ENCODE measurements at regions not wholly inside any gene's neighbourhood (a gene's known extent, or its start where the extent isn't known, plus 50 kb on each side); places are given as distances from the start of the nearest gene placed in this dataset.
"Not testable (repeated sequence)": the region's sequence is repeated elsewhere in the genome, so short reads cannot be mapped to it uniquely, and the experiment has no call there.

DNA sequence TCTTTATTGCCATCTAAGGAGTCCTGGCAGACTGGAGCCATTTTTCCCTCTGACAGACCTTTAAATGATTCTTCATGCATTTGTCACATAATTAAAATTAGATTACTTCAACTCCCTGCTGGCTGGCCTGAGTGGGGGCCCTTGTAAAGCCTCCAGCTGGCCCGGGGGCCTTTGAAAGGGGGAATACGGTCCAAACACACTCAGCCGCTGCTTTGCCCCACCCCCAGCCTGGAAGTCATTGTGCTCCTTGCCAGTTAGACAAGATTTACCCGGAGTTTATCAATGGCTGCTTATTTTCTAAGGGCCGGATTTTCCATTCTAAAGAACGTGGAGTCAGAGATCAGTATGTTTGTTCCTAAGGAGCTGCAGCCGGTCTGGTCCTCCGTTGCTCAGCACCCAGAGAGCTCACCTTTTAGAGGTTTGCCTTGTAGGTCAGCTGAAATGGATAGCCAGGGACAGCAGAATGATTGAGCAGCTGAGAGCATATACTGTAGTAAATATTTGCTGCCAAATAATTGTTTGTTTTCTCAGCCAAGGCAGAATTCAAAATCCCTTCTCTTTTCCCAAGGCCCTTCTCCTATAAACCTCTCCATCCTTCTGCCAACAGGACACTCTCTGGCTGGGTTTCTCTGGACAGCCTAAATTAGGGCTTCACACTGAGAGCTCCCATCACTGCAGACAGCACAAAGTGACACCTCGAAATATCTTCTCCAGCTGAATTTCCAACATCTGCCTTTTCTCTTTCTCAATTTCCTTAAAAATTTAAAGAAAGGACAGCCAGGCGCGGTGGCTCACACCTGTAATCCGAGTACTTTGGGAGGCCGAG lies 68.4 kb upstream of the RBM24 start:
- Mint-ChIP-seq H3K27me3 (ENCODE audit: insufficient read depth) (peaks cover 2% of the 10 kb centered on the region; the same call in 1 of the 2 replicates), H3K9me3 (peaks cover 3% of the 10 kb centered on the region; the same call in 1 of the 2 replicates), H3K36me3 (ENCODE audit: low read depth) (no peaks in the 10 kb centered on the region), H3K27ac (no peak overlapping the region), H3K4me1 (ENCODE audit: low read depth) (peaks cover 18% of the 10 kb centered on the region), H3K4me3 (peak overlapping the region; percentile 35; the same call in 1 of the 2 replicates)
- TF ChIP-seq CTCF (IDR thresholded peaks at IDR 0.05): no peak
- DNase-seq: no peak

- Mint-ChIP-seq H3K27ac (no peak overlapping the region), H3K4me3 (no peak overlapping the region), H3K36me3 (ENCODE audit: low read depth) (no peaks in the 10 kb centered on the region), H3K27me3 (ENCODE audit: insufficient read depth) (peaks cover 2% of the 10 kb centered on the region; the same call in 1 of the 2 replicates), H3K9me3 (peaks cover 3% of the 10 kb centered on the region; the same call in 1 of the 2 replicates), H3K4me1 (ENCODE audit: low read depth) (peaks cover 18% of the 10 kb centered on the region)
- DNase-seq: no peak
- TF ChIP-seq CTCF (IDR thresholded peaks at IDR 0.05): no peak
Observed at GRCh38 chr6:17214106-17214505, 67.1 kb upstream of the RBM24 start.

GRCh38 chr6:17216972-17217371 lies 64.2 kb upstream of the RBM24 start:
- H3K36me3 Mint-ChIP-seq (ENCODE audit: low read depth); DNase-seq; H3K27ac Mint-ChIP-seq; H3K4me3 Mint-ChIP-seq; H3K27me3 Mint-ChIP-seq (ENCODE audit: insufficient read depth); H3K9me3 Mint-ChIP-seq: not testable (repeated sequence)
- H3K4me1 Mint-ChIP-seq (ENCODE audit: low read depth): peaks cover 22% of the 10 kb centered on the region

DNA sequence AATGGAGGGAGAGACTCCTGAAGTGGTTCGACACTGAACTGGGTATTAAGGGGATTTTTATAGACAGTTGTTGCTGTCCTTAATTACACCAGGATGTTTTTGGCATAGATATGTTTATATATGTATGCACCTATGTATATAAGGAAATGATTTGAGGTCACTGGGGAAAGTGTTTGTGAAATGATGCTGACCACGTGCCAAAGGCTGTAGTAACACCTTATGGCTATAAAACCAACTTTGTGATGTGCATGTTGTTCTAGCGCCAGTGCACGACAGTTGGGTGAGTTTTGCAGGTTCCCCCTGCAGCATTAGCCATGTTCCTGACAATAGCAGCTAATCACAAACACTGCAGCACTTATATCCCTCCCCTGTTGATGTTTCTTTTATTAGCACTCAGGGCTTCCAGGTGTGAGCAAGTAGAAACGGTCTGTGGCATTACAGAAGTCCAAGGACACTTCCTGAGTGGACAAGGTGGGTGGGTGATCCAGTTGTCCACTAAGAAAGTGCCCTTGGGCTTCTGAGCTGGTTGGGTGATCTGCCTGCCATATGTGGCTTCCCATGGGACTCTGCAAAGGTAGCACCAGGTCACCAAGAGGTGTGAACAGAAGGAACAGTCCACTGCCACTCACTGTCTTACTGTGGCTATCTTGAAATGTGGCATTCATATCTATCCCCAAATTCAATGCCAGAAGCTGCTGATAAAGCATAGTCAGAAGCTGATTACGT lies 63.0 kb upstream of the RBM24 start:
- peaks cover 11% of the 10 kb centered on the region; the same call in 1 of the 2 replicates for H3K4me1 Mint-ChIP-seq (ENCODE audit: low read depth)
- H3K27ac Mint-ChIP-seq: no peak overlapping the region
- no peak overlapping the region for H3K4me3 Mint-ChIP-seq
- H3K36me3 Mint-ChIP-seq (ENCODE audit: low read depth): no peaks in the 10 kb centered on the region
- TF ChIP-seq CTCF (IDR thresholded peaks at IDR 0.05): no peak
- peaks cover 2% of the 10 kb centered on the region for H3K27me3 Mint-ChIP-seq (ENCODE audit: insufficient read depth)
- DNase-seq: no peak
- peaks cover 3% of the 10 kb centered on the region; the same call in 1 of the 2 replicates for H3K9me3 Mint-ChIP-seq

GRCh38 chr6:17218749-17219093 lies 62.4 kb upstream of the RBM24 start:
- Mint-ChIP-seq H3K4me1 (ENCODE audit: low read depth) (peaks cover 11% of the 10 kb centered on the region; the same call in 1 of the 2 replicates), H3K27me3 (ENCODE audit: insufficient read depth) (peaks cover 2% of the 10 kb centered on the region), H3K4me3 (no peak overlapping the region), H3K36me3 (ENCODE audit: low read depth) (no peaks in the 10 kb centered on the region), H3K27ac (no peak overlapping the region), H3K9me3 (peaks cover 3% of the 10 kb centered on the region; the same call in 1 of the 2 replicates)
- DNase-seq: no peak
- TF ChIP-seq CTCF (IDR thresholded peaks at IDR 0.05): no peak

DNA sequence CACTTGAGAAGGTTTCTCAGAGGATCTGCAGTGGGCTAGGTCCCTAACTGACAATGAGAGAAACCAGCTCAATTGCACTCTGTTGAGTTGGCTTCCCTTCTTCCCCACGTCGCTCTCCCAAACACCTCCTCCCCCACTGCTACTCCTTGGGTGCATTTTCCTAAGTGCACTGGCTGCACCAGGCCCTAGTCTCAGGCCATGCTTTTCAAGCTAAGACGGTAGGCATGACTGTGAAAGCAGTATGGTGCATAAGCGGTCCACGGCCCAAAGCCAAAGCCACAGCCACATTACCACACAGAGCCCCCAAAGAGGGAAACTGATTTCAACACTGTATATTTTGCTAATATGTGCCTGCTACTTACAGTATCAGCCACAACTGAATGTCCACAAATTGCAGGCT lies 62.1 kb upstream of the RBM24 start:
- no peak for TF ChIP-seq CTCF (IDR thresholded peaks at IDR 0.05)
- H3K27me3 Mint-ChIP-seq (ENCODE audit: insufficient read depth): peaks cover 2% of the 10 kb centered on the region
- no peaks in the 10 kb centered on the region for H3K36me3 Mint-ChIP-seq (ENCODE audit: low read depth)
- no peak overlapping the region for H3K27ac Mint-ChIP-seq
- peaks cover 11% of the 10 kb centered on the region; the same call in 1 of the 2 replicates for H3K4me1 Mint-ChIP-seq (ENCODE audit: low read depth)
- peaks cover 3% of the 10 kb centered on the region; the same call in 1 of the 2 replicates for H3K9me3 Mint-ChIP-seq
- H3K4me3 Mint-ChIP-seq: no peak overlapping the region
- no peak for DNase-seq
